DND-41 (cell line): ENCODE measurements at regions not wholly inside any gene's neighbourhood (a gene's known extent, or its start where the extent isn't known, plus 50 kb on each side); places are given as distances from the start of the nearest gene placed in this dataset.

ENCODE experiments used
- EZH2 ChIP-seq: IDR thresholded peaks from 3 replicates; pipeline ENCODE4 v1.6.1; 2012; ENCODE audit warnings: borderline replicate concordance, low read depth, mild to moderate bottlenecking, moderate library complexity, low read length, inconsistent platforms; ENCODE audit not compliant: severe bottlenecking
- TF ChIP-seq, protein P1 (sequence below): IDR thresholded peaks from 2 replicates; pipeline ENCODE4 v1.5.1; 2012; ENCODE audit warnings: borderline replicate concordance, low read length, moderate library complexity, mild to moderate bottlenecking; ENCODE audit not compliant: poor library complexity, severe bottlenecking; ENCODE audit errors: extremely low read depth

GRCh38 chr3:35950021-35950420 lies 310.7 kb downstream of the ARPP21 start:
- TF ChIP-seq, protein P1, sequence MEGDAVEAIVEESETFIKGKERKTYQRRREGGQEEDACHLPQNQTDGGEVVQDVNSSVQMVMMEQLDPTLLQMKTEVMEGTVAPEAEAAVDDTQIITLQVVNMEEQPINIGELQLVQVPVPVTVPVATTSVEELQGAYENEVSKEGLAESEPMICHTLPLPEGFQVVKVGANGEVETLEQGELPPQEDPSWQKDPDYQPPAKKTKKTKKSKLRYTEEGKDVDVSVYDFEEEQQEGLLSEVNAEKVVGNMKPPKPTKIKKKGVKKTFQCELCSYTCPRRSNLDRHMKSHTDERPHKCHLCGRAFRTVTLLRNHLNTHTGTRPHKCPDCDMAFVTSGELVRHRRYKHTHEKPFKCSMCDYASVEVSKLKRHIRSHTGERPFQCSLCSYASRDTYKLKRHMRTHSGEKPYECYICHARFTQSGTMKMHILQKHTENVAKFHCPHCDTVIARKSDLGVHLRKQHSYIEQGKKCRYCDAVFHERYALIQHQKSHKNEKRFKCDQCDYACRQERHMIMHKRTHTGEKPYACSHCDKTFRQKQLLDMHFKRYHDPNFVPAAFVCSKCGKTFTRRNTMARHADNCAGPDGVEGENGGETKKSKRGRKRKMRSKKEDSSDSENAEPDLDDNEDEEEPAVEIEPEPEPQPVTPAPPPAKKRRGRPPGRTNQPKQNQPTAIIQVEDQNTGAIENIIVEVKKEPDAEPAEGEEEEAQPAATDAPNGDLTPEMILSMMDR = no peak
- no peak for TF ChIP-seq EZH2
